ENCODE measurements at regions not wholly inside any gene's neighbourhood (a gene's known extent, or its start where the extent isn't known, plus 50 kb on each side); places are given as distances from the start of the nearest gene placed in this dataset.
"Not testable (repeated sequence)": the region's sequence is repeated elsewhere in the genome, so short reads cannot be mapped to it uniquely, and the experiment has no call there.

DNA sequence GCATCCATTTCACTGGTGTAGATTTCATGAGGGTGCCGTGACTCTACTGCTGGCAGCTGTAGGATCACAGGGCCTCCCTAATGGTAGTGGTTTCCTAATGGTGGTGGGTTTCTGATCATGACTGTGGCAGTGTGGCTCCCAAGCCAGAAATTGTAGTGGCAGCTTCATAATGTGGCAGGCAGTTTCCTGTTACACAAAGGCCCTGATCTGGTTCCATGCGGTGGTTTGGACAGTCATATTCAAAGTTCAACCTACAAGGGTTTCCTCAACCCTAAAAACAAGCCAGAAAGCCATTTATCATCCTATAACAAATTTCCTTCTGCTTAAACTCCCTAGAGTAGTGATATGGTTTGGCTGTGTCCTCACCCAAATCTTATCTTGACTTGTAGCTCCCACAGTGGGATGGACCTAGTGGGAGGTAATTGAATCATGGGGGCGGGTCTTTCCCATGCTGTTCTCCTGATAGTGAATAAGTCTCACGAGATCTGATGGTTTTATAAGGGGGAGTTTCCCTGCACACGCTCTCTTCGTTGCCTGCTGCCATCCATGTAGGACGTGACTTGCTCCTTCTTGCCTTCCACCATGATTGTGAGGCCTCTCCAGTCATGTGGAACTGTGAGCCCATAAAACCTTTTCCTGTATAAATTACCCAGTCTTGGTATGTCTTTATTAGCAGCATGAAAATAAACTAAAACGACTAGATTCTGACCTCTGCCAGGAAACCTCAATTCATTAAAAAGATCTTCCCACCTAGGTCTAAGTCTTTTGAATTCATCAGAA, 257.1 kb downstream of the EFCAB11 start:
- DNase-seq, result no peak

DNA sequence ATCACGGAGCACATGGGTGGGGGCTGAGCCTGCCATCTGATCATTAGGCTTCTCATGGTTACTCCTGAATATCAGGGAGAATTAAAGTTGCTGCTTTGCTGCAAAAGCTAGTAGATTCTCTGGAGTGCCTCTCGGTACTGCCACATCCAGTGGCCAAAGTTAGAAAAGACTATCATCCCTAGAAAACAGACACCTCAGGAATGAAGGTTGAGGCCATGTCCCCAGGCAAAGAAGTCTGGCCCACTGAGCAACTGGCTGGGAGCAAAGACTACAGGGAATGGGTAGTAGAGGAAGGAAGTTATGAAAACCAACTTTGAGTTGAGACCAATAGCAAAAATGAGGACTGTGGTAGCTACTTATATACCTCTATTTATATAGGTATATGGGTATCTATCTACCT, 258.7 kb downstream of the EFCAB11 start:
- no peak for DNase-seq

DNA sequence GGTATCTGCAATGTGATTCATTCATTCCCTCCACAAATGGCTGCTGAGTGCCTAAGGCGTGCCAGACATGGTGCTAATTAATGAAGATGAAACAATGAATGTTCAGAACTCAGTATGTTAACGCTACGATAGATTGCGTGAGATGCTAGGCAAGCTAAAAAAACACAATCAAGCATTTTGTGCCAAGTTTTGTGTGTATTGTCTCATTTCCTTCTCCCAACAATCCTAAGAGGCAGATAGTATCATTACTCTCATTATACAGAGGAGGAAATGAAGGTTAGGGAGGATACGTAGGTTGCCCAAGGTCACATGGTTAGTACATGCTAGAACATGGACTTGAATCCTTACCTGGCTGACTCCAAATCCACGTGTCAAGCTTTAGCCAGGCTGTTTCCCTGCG, 264.4 kb downstream of the EFCAB11 start:
- no peak for DNase-seq

DNA sequence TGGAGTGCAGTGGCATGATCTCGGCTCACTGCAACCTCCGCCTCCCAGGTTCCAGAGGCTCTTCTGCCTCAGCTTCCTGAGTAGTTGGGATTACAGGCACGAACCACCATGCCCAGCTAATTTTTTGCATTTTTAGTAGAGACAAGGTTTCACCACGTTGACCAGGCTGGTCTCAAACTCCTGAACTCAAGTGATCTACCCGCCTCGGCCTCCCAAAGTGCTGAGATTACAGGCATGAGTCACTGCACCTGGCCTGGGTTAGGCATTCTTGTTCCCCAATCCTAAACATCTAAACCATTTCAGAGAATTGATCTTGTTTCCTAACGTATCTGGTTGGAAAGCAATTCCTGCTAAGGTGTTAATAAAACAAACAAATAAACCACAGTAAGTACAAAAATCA, 264.8 kb downstream of the EFCAB11 start:
- not testable (repeated sequence) for DNase-seq

DNA sequence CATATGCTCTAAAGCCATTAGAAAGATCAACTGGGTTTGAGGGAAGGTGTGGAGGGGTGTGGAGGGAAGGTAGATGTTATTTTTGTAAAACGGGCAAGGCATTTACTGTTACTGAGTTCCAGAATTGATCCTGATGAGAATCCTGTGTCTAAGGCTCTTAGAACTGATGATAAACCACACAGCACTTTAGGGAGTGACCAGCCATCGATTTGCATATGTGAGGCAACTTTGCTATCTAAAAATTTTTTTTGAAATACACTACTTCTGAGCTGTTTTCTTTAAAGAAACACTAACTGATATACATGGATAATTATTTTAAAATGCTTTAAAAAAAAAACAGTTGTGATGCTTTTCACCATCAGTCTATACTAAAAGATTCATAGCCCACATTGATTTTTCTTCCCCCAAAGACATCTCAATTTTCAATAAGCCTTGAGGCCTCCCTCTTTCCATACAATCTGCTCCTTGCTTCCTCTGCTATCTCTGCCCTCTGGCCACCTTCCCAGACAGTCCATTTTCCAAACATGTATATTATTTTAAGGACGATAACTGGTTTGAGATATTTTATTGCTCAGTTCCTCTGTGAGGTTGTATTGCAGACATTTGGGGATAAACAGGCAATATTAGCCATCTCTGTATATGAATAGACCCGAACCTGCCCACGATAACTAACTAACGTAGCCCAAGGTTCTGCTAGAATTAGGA, 265.9 kb downstream of the EFCAB11 start:
- no peak for DNase-seq

DNA sequence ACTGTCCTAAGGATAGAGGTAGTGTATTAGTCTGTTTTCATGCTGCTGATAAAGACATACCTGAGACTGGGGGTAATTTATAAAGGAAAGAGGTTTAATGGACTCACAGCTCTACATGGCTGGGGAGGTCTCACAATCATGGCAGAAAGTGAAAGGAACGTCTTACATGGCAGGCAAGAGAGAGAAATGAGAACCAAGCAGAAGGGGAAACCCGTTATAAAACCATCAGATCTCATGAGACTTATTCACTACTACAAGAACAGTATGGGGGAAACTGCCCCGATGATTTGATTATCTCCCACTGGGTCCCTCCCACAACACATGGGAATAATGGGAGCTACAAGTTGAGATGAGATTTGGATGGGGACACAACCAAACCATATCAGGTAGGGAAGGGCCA, 267.4 kb downstream of the EFCAB11 start:
- not testable (repeated sequence) for DNase-seq

DNA sequence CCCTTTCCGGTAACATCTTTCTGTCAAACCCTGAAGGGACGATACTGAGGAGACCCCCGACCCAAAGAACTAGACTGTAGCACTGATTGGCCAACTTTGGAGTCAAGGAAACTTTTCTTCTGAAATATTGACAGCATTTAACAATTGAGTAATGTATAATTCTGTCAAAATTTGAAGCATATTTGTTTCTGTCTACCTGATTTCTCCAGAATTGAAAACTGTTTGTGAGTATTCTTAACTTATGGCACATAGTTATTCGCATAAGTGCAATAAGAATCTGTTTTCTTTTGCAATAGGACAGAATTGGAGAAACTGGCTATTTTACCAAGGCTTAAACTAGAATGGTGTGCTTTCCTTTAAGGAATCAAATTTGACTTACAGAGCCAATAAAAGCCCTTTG, 267.1 kb upstream of the FOXN3 start:
- DNase-seq, result no peak

DNA sequence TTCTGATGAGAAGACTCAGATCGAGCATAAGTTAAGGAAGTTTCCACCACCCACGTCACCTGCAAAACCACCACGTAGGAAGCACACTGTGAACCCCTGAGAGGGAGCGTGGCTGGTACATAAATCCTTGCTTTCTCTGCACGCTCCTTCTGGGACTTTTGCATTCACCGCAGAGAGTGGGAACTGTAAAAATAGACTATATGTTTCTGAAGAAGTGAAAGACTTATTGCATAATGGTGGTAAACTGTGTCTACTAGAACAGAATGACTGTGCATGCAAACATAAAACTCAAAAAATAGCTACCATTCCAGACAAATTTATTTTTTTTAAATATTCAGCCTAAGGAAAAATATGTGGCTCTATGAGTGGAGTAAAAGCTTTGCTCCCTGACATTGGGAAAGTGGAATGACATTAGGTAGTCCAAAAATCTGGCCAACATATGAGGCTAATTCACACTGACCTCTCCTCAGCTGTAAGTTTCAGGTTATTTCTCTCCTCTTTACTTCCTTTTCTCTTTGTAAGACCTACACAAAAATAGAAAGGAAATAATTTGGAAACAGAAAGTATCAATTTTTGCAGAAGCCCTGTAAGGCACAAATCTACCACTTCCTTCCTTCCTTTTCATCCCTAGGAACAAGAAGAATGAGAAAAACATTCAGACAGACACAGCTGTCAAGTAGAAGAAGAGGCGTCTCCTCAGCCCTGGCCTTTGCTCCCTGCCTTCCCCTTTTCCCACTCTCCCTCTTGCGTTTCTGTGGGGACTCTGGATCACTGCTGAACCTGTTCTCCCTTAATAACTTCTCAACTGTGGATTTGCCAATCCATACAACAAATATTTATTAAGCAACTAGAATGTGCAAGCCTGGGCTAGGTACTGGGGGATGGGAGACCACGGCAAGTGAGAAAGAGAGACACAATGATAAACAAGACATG, 264.3 kb upstream of the FOXN3 start:
- DNase-seq, result peak; percentile 55

DNA sequence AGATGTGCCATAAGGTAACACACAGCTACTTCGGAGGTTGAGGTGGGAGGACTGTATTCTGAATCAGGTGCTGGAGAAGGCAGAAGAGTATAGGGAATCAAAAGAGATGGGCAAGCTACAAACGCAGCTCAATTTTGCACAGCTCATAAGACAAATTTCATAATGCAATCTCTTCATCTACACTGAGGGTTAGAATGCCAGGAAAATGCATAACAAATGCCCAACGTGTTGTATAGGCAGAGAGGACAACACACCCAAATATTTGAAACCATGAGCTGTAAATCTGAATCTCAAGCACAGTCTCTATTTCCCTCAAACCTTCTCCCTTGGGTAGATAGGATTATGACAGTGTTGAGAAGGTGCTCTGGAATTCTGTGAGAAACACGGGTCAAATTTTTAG, 263.1 kb upstream of the FOXN3 start:
- DNase-seq, result no peak

DNA sequence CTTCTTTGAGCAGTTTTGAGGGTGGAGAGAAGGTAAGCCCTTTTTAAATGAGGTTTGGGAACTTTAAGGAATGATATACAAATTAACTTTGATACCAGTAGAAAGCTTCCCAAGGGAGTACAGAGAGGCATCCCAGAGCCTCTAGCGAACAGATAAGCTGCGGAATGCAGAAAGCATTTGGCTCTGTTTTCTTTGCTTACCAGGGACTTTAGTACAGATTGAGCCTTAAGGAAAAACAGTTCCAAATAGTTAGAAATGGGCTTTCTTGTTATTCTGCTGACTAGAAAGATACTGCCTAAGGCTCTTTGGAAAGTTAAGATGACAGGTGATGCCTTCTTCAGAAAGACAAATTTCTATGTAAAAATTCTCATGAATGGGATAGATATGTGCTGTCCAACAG, 261.7 kb upstream of the FOXN3 start:
- no peak for DNase-seq

DNA sequence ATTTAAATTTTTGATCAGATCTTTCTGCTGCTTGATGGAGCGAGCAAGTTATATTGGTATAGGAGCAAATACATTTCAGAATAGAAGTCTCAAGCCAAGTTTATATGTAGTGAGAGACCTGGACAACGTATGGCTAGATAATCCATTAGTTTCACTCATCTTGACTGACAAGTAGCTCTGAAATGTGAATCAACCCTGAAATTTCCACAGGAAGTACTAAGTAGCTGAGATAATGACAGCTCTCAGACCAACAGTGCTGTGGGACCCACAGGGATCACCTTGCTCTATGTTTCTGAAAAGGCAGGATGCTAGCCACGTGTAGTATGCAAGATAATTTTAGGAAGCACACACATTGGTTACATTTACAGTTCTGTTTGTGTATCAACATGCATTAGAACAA, 258.6 kb upstream of the FOXN3 start:
- no peak for DNase-seq

DNA sequence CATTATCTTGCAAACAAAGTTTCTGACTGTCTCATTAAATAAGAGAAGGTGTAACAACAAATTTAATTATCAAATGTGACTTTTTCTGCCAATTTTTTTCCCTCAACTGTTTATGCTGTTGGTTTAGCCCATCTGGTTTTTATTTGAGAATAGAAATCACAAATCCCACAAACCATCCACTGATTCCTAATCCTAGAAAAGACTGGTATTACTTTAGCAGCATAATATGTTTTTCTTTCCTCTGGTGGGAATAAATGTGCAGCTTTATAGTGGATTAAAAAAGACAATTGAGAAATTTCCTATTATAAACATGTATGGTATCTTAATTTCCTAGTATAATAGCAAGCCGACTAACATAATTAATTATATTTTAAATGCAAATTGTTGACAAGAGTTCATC, 257.9 kb upstream of the FOXN3 start:
- DNase-seq, result no peak

DNA sequence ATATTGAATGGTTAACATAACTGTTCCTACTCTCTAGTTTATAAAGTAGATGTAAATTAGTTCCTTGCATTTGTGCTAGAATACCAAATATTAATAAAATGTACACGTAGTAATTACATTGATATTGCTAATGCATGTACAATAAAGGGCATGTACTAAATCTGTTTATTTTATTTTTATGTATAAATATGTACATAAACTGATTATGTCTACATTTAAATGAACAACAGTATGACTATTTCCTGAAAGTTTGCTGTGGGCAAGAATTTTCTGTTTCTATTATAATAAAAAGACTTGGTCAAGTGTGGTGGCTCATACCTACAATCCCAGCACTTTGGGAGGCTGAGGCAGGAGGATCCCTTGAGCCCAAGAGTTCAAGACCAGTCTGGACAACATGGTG, 257.2 kb upstream of the FOXN3 start:
- DNase-seq, result no peak

DNA sequence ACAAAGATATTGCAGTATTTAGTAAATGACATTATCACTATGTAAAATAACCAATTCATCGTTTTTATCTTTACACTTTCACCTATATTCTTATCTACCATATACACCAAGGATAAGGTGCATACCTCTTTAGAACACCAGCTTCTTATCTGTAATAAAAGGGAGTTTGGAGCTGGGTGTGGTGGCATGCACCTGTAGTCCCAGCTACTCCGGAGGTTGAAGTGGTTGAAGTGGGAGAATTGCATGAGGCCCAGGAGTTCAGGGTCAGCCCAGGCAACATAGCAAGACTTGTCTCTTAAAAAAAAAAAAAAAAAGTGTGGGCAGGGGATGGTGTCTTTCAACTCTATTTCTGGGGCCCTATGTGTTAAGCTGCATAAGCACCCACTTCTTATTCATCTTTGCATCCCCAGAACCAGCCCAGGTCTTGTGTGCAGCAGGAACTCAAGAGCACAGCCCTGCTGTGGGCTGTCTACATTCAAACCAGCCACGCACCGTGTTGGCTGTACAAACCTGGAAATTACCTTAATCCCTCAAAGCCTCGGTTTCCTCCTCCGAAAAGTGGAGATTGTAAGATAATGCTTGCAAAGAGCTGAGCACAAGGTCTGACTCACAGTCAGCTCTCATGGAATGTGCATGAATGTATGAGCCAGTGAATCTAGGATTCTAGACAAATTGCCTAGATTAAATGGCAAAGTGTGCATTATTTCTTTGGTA, 256.6 kb upstream of the FOXN3 start:
- DNase-seq, result no peak

DNA sequence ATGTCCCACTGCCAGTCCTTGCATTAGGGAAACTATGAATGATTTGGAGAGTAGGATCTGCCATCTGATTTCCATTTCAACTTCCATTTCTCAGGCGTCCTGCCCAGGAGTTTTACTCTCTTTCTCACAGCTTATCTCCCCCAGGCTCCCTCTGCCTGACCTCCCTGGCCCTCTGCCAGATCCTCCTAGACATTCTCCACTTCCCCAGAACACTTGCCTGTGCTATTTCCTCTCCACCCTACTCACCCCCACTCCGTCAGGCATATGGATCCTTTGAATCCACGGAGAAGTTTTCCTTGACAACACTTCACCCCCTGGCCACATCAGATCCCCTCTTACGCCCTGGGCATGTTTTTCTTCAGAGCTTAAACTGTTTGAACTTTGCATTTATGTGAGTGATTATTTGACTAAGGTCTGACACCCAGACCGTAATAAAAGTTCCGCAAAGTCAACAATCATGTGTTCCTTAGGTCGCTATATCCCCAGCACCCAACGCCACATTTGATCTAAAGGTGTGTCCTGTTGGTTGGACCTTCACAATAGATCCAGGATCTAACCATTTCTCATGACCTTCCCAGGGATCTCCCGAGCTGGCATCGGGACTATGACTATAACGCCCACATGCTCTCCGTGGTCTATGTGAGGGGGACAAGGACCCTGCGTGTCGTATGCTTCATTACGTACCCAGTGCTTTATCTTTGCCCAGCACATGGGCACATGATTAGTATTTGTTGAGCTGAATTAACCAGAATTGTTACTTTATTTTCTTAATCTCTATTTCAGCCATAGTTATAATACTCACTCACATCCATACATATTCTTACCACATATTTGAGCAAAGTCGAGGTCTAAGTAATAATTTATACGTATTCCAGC, 255.8 kb upstream of the FOXN3 start:
- DNase-seq, result no peak

DNA sequence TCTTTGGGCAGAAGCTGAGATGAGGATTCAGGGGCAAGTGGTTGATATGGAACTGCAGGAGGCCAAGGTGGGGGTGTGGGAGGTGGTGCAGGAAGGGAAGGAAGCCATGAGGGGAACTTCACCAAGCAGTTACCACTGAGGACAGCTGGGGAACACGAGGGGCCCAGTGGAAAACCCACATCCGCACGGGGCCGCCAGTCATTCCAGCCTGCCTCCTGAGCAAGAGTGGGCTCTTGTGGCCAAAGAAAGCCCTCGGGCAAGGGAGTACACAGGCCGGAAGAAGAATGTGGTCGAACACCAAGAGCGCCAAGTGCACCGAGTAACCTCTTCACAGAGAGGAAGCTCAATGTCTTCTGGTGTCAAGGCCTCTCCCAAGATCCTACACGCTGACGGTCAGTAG, 252.2 kb upstream of the FOXN3 start:
- peak; percentile 23 for DNase-seq

DNA sequence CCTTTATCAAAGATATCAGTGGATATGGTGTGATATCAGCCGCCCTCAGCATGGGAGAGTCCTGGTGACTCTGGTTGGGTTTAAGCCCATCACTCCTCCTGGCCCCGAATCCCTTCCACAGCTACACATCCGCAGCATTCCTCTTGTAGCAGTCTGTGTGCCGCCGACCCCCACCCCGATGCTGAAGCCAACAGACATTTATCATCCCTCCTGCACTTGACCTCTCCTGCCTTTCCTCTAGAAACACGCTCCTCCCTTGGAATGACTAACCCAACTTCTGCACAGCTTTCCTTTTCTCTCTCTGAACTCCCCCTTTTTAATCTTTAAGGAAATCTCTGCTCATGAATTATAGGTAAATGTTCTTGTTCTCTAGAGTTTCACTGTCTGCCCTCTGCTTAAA, 250.9 kb upstream of the FOXN3 start:
- DNase-seq, result no peak

DNA sequence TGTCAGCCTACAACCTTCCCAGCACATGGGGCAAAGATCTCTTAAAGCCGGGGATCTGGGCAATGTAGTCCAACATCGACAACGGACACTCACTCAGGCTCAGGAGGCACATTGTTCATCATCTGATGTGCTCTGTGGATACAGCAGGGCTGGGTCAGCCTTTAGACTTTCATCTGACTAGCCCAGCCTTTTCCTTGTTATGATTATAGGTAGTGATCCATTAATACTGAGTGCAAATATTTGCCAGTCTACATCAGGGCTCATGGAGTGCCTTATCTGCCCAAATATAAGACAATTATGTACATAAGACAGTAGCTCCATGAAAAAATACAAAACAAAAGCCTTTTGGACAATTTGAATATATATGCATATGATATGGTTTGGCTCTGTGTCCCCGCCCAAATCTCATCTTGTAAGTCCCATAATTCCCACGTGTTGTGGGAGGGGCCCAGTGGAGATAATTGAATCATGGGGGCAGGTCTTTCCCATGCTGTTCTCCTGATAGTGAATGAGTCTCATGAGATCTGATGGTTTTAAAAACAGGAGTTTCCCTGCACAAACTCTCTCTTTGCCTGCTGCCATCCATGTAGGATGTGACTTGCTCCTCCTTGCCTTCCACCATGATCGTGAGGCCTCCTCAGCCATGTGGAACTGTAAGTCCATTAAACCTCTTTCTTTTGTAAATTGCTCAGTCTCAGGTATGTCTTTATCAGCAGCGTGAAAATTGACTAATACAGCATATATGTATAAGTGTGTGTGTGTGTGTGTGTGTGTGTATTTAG, 248.5 kb upstream of the FOXN3 start:
- not testable (repeated sequence) for DNase-seq

DNA sequence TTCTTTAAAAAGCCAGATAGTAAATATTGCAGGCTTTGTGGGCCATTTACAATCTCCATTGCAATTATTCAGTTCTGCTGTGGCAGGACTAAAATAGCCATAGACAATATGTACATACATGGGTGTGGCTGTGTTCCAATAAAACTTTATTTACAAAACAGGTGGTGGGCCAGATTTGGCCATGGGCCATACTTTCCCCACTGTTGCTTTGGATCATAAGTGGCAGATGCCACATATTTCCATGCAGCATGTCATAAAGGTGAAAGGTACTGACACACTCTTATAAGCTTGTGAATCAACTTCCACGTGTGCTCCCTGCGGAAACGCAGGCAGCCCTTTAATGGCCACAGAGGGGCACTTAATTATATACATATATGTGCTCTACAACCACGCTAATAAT, 244.4 kb upstream of the FOXN3 start:
- DNase-seq, result no peak

DNA sequence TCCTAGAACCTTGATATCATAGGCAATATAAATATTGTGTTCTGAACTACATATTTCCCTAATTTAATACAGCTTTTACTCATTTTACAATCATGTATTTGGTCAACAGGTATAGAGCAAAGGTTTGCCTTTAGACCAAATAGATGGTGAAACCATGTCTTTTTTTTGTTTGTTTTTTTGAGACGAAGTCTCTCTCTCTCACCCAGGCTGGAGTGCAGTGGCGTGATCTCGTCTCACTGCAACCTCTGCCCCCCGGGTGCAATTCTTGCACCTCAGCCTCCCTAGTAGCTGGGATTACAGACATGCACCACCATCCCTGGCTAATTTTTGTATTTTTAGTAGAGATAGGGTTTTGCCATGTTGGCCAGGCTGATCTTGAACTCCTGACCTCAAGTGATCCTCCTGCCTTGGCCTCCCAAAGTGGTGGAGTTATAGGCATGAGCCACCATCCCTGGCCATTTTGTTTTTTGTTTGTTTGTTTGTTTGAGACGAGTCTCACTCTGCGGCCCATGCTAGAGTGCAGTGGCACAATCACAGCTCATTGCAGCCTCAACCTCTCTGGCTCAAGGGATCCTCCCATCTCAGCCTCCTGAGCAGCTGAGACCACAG, 243.7 kb upstream of the FOXN3 start:
- not testable (repeated sequence) for DNase-seq

DNA sequence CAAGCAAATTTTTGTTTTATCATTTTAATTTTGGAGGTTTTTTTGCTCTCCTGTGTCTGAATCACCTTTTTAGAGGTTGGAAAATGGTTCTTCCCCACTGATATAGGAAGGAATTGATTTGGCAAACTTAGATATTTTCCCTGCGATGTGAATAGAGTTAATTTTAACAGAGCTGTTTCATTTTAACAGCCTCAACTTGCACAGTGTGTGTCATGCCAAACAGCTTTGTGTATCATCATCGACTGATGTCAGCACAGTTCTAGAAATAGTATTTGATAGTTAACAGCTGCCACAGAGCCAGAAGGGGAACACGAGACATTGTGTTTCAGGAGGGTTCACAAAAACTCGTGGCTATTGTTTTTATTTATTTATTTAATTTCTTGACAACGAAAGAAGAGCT, 243.1 kb upstream of the FOXN3 start:
- no peak for DNase-seq
